ENCODE measurements at regions not wholly inside any gene's neighbourhood (a gene's known extent, or its start where the extent isn't known, plus 50 kb on each side); places are given as distances from the start of the nearest gene placed in this dataset.

GRCh38 chrX:42362219-42362618 lies 415.7 kb downstream of the PPP1R2C start:
- TF ChIP-seq CTCF (conservative IDR thresholded peaks at IDR 0.05; ENCODE audit: low read length), result no peak
- no peak for TF ChIP-seq EZH2phosphoT487 (IDR thresholded peaks at IDR 0.05; ENCODE audit: borderline replicate concordance)

Measured in Loucy (cell line).